ENCODE measurements at regions not wholly inside any gene's neighbourhood (a gene's known extent, or its start where the extent isn't known, plus 50 kb on each side); places are given as distances from the start of the nearest gene placed in this dataset.

DNA sequence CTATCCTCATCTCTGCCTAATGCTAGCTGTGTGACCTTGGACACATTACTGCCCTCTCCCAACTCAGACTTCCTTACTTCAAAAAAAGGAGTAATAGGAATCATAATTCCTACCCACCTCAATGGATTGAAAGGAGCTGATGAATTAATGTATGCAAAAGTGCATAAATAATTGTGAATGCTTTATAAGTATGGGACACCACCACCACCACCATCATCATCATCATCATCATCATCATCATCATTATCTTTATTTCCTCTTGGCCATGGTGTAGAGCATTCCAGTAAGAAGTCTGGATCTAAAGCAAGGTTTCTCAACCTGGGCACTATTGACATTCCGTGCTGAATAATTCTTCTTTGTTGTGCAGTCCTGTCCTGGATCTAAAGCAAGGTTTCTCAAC lies 282.5 kb downstream of the MEX3B start:
- TF ChIP-seq, protein P1, sequence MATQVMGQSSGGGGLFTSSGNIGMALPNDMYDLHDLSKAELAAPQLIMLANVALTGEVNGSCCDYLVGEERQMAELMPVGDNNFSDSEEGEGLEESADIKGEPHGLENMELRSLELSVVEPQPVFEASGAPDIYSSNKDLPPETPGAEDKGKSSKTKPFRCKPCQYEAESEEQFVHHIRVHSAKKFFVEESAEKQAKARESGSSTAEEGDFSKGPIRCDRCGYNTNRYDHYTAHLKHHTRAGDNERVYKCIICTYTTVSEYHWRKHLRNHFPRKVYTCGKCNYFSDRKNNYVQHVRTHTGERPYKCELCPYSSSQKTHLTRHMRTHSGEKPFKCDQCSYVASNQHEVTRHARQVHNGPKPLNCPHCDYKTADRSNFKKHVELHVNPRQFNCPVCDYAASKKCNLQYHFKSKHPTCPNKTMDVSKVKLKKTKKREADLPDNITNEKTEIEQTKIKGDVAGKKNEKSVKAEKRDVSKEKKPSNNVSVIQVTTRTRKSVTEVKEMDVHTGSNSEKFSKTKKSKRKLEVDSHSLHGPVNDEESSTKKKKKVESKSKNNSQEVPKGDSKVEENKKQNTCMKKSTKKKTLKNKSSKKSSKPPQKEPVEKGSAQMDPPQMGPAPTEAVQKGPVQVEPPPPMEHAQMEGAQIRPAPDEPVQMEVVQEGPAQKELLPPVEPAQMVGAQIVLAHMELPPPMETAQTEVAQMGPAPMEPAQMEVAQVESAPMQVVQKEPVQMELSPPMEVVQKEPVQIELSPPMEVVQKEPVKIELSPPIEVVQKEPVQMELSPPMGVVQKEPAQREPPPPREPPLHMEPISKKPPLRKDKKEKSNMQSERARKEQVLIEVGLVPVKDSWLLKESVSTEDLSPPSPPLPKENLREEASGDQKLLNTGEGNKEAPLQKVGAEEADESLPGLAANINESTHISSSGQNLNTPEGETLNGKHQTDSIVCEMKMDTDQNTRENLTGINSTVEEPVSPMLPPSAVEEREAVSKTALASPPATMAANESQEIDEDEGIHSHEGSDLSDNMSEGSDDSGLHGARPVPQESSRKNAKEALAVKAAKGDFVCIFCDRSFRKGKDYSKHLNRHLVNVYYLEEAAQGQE (IDR thresholded peaks at IDR 0.05; ENCODE audit: insufficient read depth in 1 of 2, low read depth in 2 of 2, low read length in 1 of 2) = no peak
- TF ChIP-seq CTCF (IDR thresholded peaks at IDR 0.05) = no peak
- no peak for TF ChIP-seq POLR2AphosphoS5 (IDR thresholded peaks at IDR 0.05; ENCODE audit: low read depth, low read length)
- TF ChIP-seq TCF7L2 (IDR thresholded peaks at IDR 0.05; ENCODE audit: low read depth, low read length) = no peak
